ENCODE measurements at regions not wholly inside any gene's neighbourhood (a gene's known extent, or its start where the extent isn't known, plus 50 kb on each side); places are given as distances from the start of the nearest gene placed in this dataset.
A peak's percentile ranks its signal among the peaks of the same experiment; 100 is the strongest.
"Not testable (repeated sequence)": the region's sequence is repeated elsewhere in the genome, so short reads cannot be mapped to it uniquely, and the experiment has no call there.

DNA sequence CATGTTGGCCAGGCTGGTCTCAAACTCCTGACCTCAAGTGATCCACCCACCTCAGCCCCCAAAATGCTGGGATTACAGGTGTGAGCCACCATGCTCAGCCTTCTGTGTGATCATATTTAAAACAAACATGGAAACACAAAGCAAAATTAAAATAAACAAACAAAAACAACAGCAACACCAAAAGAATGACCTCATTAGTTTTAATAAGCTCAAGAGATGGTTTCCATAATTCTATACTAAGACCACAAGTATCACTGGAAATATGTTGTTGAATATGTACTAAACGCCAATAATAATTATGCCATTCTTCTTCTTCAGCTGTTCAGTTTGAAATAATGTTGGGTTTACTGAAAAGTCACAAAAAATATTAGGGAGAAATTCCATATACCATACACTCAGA is 526.4 kb downstream of the LRRIQ3 start:
- no peaks in the 10 kb centered on the region for H3K36me3 ChIP-seq
- TF ChIP-seq, protein P1, sequence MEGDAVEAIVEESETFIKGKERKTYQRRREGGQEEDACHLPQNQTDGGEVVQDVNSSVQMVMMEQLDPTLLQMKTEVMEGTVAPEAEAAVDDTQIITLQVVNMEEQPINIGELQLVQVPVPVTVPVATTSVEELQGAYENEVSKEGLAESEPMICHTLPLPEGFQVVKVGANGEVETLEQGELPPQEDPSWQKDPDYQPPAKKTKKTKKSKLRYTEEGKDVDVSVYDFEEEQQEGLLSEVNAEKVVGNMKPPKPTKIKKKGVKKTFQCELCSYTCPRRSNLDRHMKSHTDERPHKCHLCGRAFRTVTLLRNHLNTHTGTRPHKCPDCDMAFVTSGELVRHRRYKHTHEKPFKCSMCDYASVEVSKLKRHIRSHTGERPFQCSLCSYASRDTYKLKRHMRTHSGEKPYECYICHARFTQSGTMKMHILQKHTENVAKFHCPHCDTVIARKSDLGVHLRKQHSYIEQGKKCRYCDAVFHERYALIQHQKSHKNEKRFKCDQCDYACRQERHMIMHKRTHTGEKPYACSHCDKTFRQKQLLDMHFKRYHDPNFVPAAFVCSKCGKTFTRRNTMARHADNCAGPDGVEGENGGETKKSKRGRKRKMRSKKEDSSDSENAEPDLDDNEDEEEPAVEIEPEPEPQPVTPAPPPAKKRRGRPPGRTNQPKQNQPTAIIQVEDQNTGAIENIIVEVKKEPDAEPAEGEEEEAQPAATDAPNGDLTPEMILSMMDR (IDR thresholded peaks at IDR 0.05), result no peak
- no peak for TF ChIP-seq POLR2A (IDR thresholded peaks at IDR 0.05)
- no peaks in the 10 kb centered on the region for H3K27me3 ChIP-seq
- no peak overlapping the region for H3K4me3 ChIP-seq
- ATAC-seq (no peak), DNase-seq (no peak)
- WGBS, 4 donors, result 73 to 78% (median 77%) methylated on average over 1 of the region's 1 CpG
- no peaks in the 10 kb centered on the region for H3K4me1 ChIP-seq
- intact Hi-C loops (cut with DNase I), result no loop called here
- H3K9me3 ChIP-seq, result peaks cover 0 to 7% (median 0%) of the 10 kb centered on the region in 12 donors
- H3K27ac ChIP-seq, result no peak overlapping the region

DNA sequence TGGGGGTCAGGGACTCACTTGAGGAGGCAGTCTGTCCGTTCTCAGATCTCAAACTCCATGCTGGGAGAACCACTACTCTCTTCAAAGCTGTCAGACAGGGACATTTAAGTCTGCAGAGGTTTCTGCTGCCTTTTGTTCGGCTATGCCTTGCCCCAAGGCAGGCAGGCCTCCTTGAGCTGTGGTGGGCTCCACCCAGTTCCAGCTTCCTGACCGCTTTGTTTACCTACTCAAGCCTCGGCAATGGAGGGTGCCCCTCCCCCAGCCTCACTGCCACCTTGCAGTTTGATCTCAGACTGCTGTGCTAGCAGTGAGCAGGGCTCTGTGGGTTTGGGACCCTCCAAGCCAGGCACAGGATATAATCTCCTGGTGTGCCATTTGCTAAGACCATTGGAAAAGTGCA is 530.0 kb downstream of the LRRIQ3 start:
- WGBS, 4 donors, result 63 to 80% (median 80%) methylated on average over 4 of the region's 4 CpGs
- H3K36me3 ChIP-seq; intact Hi-C loops (cut with DNase I); H3K27me3 ChIP-seq; H3K4me3 ChIP-seq; H3K4me1 ChIP-seq; H3K9me3 ChIP-seq; ATAC-seq; H3K27ac ChIP-seq: not testable (repeated sequence)
- DNase-seq, result peak in 1 of 5 donors; percentile 25

DNA sequence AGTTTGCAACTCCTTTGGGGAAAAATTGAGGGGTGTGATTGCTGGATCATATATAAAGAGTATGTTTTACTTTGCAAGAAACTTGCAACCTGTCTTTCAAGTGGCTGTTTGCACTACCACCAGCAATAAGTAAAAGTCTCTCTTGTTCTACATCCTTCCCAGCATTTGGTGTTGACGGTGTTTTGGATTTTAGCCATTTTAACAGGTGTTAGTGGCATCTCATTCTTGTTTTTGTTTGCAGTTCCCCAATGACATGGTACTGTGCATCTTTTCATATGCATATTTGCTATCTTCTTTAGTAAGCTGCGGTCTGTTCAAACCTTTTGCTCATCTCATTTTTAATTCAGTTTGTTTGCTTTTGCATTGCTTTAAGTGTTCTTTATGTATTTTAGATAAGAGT is 535.5 kb downstream of the LRRIQ3 start:
- no peaks in the 10 kb centered on the region for H3K27me3 ChIP-seq
- WGBS, 4 donors, result 73 to 84% (median 81%) methylated on average over 2 of the region's 2 CpGs
- TF ChIP-seq POLR2A (IDR thresholded peaks at IDR 0.05), result no peak
- TF ChIP-seq, protein P1 (IDR thresholded peaks at IDR 0.05), result no peak
- H3K9me3 ChIP-seq, result peaks cover 0 to 25% (median 10%) of the 10 kb centered on the region in 12 donors
- no peak overlapping the region for H3K4me3 ChIP-seq
- no peak for ATAC-seq
- no peaks in the 10 kb centered on the region for H3K36me3 ChIP-seq
- no peak overlapping the region for H3K27ac ChIP-seq
- DNase-seq, result no peak
- no peaks in the 10 kb centered on the region for H3K4me1 ChIP-seq
- intact Hi-C loops (cut with DNase I), result no loop called here

DNA sequence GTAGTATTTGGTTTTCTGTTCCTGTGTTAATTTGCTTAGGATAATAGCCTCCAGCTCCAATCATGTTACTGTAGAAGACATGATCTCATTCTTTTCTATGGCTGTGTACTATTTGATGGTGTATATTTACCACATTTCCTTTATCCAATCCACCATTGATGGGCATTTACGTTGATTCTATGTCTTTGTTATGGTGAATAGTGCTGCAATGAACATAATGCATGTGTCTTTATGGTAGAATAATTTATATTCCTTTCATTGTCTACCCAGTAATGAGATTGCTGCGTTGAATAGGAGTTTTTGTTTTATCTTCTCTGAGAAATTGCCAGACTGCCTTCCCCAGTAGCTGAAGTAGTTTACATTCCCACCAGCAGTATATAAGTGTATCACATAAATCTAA is 538.8 kb downstream of the LRRIQ3 start:
- H3K9me3 ChIP-seq, result peaks cover 0 to 25% (median 10%) of the 10 kb centered on the region in 12 donors
- DNase-seq (no peak), ATAC-seq (no peak)
- H3K4me3 ChIP-seq, result no peak overlapping the region
- WGBS, 4 donors, result 68 to 77% (median 73%) methylated on average over 2 of the region's 2 CpGs
- no peaks in the 10 kb centered on the region for H3K4me1 ChIP-seq
- H3K36me3 ChIP-seq, result no peaks in the 10 kb centered on the region
- H3K27me3 ChIP-seq, result no peaks in the 10 kb centered on the region
- TF ChIP-seq, protein P1 (IDR thresholded peaks at IDR 0.05), result no peak
- no peak for TF ChIP-seq POLR2A (IDR thresholded peaks at IDR 0.05)
- intact Hi-C loops (cut with DNase I), result no loop called here
- H3K27ac ChIP-seq, result no peak overlapping the region

DNA sequence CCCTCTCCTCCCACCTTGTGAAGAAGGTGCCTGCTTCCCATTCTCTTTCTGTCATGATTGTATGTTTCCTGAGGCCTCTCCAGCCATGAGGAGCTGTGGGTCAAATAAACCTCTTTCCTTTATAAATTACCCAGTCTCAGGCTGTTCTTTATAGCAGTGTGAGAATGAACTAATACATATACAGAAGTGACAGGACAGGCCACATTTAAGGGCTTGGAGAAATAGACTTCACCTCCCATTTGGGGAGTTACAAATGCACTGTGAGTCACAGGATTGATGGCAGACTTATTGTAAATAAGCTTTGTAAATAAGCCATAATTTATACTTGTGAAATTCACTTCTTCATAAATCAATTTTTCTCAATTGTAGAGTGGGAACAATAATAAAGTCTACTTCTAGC is 543.3 kb downstream of the LRRIQ3 start:
- Histone ChIP-seq H3K4me1 (no peaks in the 10 kb centered on the region), H3K36me3 (no peaks in the 10 kb centered on the region), H3K27me3 (no peaks in the 10 kb centered on the region), H3K4me3 (no peak overlapping the region), H3K9me3 (peaks cover 0 to 7% (median 0%) of the 10 kb centered on the region in 12 donors), H3K27ac (no peak overlapping the region)
- TF ChIP-seq, protein P1 (IDR thresholded peaks at IDR 0.05), result no peak
- TF ChIP-seq POLR2A (IDR thresholded peaks at IDR 0.05), result no peak
- DNase-seq (no peak), ATAC-seq (no peak)
- intact Hi-C loops (cut with DNase I), result no loop called here

Measured in heart left ventricle (tissue), 16 donors.